GM18520 (cell line): ENCODE measurements at regions not wholly inside any gene's neighbourhood (a gene's known extent, or its start where the extent isn't known, plus 50 kb on each side); places are given as distances from the start of the nearest gene placed in this dataset.
"Not testable (repeated sequence)": the region's sequence is repeated elsewhere in the genome, so short reads cannot be mapped to it uniquely, and the experiment has no call there.

ENCODE experiments used
- ATAC-seq: cut with Tn5 transposase; IDR thresholded peaks from one replicate; pipeline ENCODE4 v1.9.1; 2021; ENCODE audit not compliant: unreplicated experiment

DNA sequence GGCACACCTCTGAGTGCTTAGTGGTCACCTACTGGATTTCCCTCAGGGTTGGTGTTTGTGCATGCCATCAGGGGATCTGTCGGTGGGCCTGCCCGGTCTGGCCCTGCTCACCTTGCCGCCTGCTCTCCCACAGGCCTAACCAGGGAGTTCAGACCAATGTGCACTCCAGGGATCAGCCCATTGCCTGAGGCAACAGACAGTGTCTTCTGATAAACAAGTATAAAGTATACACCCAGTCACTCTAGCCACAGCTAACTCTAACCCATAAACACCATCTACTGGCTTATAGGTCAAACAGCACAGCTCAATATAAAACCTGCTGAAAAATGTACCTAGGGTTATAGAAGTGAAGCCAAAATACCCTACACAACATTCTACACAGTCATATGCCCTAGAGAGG lies 1300.0 kb downstream of the PLA2G4A start:
- ATAC-seq, result no peak

DNA sequence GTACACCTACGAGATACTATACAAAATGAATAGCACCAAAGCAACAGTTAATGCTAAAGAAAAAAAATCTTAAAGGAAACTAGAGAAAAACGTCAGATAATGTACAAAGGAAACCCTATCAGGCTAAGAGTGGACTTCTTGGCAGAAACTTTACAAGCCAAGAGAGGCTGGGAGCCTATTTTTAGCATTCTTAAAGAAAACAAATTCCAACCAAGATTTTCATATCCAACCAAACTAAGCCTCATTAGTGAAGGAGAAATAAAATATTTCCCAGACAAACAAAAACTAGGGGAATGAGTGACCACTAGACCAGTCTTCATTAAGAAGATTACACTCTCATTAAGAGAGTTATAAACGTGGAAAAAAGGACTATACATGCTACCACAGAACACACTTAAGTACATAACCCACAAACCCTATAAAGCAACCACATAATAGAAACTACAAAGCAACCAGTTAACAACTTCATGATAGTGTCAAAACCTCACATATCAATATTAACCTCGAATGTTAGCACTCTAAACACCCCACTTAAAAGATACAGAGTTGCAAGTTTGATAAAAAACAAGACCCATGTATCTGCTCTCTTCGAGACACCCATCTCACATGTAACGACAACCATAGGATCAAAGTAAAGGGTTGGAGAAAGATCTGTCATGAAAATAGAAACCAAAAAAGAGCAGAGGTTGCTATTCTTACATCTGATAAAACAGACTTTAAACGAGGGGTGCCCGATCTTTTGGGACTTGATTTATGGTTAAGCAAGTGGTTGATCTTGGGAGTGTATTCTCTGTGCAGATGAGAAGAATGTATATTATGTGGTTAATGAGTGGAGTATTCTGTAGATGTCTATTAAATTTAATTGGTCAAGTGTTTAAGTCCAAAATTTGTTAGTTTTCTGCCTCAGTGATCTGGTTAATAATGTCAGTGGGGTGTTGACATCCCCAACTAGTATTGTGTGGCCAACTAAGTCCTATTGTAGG lies 1301.4 kb downstream of the PLA2G4A start:
- ATAC-seq, result no peak

DNA sequence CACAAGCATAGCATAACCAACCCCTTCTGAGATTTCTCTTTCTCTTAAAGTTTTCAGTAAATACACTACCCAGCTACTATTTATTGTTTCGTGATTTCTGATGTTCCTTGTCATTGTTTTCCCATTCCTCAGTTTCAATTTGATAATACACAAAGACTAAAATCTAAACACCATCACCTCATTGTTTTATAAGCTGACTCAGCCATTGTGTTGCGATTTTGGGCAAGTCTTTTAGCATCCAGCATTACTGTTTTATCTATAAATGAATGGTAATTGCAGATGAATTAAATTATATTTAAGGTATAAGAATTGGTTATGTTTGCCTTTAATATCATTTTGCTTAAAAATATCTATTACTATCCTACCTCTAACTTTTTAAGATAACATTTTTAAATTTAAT lies 1308.5 kb downstream of the PLA2G4A start:
- ATAC-seq, result no peak

DNA sequence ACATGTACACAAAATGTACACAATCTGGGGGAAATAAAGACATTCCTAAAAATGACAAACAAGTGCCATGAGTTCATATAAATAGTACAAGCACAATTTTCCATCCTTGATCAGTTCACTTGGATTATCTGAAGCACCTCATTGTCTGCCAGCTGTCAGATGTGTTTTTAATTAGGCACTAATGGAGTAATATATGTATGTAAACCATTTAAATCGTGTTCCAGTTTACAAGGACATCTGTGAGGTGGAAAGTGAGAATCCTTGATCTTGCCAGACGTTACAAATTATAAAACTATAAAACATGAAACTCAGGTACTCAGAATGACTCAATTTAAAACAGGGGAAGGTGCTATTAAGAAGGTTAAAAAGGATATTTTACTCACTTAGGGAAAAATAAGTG lies 1312.2 kb downstream of the PLA2G4A start:
- no peak for ATAC-seq

DNA sequence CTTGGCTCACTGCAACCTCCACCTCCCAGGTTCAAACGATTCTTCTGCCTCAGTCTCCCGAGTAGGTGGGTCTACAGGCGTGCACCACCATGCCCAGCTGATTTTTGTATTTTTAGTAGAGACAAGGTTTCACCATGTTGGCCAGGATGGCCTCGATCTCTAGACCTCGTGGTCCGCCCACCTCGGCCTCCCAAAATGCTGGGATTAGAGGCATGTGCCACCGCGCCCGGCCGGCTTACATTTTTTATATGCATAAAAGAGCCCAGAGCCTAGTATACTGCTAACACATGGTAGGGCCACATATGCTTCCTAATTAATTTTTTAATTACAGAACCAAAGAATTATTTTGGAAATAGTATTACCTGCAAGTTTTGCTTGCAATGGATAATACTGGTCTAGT lies 1325.4 kb downstream of the PLA2G4A start:
- no peak for ATAC-seq

DNA sequence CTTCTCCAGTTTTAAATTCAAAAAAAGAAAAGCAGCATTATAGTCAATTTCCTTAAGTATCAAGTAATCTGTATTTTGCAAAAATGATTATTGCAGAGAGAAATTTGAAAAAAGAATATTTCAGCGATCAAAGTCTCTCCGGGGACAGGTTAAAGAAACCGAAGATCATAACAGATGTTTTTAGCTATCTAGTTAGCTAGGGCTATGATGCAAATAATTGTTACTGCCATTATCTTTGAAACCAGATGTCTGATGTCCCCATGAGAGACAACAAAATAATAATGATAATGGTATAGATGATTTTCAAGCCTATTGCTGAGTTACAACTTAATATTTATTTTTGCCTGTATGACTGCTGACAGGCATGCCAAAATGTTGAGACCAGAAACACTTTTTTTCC lies 1326.0 kb downstream of the PLA2G4A start:
- ATAC-seq, result no peak

DNA sequence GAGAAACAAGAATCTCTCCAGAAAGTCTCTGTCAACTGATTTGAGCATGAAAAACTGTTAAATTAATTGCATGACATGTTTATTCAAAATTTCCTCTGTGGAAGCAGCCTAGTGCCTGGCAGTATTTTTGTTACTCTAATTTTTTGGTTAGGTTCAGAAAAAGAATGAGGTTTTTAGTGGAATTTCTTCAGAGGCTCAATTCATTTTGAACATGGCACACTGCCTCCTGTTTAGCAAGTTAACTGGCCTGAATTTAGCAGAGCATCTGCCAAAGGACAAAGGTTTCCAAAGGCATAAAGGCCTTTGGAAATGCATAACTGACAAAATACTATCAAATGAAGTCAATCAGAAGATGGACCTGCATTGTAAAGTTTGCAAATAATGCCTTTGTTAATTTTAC lies 1326.5 kb downstream of the PLA2G4A start:
- no peak for ATAC-seq

DNA sequence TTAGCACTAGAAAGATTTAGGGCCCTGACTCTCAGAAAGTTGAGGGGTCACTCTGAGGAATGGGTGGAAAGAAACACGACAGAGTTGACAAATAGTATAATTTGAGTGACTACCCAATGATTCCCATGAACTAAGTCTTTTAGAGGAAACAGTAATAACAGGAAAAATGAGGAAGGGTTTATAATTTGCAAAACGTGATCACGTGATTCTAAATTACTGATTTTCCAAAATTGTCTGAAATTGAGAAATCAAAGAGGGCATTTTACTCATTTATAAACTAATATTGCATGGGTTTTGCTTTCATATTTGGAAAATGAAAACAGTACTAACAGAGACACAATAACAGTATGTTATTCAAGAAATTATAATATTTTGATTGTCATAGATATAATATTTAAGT lies 1335.7 kb downstream of the PLA2G4A start:
- ATAC-seq, result no peak

DNA sequence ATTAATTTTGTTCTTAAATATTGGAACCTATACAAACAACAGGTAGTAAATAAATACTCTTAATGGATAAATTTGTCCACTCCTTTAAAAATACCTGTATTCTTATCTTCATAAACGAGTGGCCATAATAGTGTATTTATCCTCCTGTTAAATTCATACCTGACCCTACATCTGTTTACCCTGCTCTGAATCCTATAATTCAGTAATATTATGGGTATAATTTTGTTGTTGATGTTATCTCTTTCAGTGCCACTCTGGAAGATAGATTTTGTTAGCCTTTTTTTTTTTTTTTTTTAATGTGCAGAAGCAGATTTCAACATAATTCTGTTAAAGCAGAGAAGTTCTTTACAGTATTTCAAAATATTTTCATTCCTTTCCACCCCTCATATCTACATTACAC lies 1337.9 kb downstream of the PLA2G4A start:
- no peak for ATAC-seq

DNA sequence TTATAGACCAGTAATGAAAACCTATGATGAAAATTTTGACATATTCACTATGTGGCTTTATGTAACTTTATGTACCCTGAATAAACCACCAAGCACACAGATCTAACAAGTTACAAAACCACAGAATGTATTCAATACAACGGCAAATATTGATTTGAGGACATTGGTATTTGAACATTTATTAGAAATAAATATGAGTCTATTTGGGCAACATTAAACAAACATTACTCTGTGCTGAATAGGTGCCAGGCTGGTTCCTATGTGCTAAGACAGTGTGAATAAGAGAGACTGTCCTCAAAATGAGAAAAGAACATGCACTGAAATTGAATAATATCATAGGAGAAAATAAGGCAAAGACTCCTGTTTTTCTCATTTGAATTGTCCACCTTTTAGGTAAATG lies 1341.2 kb downstream of the PLA2G4A start:
- no peak for ATAC-seq

DNA sequence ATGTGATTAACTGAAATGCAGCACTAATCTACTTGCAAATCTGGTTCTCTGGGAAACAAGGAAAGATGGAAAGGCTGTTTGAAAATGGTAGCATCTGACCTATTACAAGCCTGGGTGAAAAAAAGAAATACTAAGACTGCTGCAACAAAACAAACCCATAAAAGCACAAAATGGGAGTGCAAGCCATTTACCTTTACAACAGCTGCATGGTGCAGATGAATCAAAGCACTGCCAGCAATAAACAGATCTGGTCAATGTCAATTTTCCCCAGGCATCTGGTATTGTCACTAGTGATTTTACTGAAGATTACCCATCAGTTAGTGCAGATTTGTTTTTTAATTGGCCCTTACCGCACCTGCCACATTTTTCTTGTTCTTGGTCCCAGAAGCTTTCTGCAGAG lies 1341.7 kb downstream of the PLA2G4A start:
- no peak for ATAC-seq

DNA sequence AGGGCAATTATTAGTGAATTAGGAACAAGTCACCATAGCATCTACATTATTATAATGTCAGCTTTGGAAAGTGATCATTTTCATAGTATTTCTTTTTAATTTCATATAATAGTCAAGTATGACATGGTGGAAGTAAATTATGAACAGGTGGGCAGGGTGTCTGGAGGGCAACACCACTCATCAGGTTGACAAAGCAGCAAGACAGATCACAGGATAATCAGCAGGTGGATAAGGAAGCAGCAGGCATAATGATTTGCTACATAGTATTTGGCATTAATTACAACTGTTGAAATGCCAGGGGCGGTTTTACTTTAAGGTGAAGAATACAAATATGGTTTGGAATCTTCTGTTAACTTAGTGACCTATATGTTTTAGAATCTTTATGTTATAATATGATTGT lies 1342.2 kb downstream of the PLA2G4A start:
- no peak for ATAC-seq

DNA sequence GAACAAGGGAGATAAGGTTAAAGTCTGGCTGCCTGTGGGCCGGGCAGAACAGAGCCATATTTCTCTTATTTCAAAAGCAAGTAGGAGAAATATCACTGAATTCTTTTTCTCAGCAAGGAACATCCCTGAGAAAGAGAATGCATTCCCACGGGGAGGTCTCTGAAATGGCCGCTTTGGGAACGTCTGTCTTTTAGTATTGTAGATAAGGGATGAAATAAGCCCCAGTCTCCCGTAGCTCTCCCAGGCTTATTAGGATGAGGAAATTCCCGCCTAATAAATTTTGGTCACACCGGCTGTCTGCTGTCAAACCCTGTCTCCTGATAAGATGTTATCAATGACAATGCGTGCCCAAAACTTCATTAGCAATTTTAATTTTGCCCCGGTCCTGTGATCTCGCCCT lies 1353.3 kb downstream of the PLA2G4A start:
- not testable (repeated sequence) for ATAC-seq

DNA sequence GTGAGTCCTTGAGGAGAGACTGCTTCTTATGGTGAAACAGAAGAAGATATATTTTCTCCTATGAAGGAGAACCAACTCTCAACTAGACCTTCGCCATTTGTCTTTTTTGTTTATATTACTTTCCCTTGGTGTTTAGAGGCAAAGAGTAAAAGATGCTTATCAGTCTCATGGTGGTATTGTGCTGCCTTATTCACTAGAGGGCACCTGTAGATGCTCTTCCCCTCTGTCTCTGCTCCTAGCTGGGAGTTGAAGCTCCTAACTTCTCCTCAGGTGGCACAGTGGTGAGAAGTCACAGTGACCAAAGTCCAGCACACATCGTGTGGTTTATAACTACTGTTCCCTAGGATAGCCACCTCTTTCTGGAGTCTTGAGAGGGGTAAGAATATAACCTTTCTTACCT lies 1359.6 kb downstream of the PLA2G4A start:
- no peak for ATAC-seq

DNA sequence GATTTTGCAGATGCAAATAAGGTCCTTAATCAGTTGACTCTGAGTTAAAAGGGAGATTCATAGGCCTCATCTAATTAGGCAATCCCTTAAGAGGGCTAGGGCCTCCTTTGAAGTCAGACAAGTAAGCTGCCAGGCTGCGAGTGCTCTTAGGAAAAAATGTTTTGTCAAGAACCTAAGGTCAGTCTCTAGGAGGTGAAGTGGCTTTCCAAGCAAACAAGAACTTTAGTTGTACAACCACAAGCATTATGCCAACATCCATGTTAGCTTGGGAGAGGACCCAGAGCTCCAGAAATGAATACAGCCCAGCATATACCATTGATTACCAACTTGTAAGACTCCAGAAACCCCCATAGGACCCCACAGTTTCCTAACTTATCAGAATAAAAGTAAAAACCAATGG lies 1366.2 kb downstream of the PLA2G4A start:
- no peak for ATAC-seq

DNA sequence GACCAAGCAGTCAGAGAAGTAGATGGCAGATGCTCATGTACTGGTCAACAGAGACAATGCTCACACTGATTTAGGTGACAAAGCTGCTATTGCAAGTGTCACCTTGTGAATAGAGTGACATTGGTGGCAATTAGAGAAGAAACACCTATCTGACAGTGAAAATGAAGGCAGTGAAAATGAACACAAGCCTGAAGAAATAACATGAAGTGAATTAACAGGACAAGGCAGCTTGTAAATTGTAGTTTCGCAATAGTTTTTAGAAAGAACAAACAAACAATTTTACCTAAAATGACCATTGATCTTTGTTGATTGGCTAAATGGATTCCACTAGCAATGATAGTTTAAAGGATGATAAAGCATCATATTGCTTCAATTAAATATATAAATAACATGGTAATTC lies 1389.5 kb downstream of the PLA2G4A start:
- no peak for ATAC-seq

DNA sequence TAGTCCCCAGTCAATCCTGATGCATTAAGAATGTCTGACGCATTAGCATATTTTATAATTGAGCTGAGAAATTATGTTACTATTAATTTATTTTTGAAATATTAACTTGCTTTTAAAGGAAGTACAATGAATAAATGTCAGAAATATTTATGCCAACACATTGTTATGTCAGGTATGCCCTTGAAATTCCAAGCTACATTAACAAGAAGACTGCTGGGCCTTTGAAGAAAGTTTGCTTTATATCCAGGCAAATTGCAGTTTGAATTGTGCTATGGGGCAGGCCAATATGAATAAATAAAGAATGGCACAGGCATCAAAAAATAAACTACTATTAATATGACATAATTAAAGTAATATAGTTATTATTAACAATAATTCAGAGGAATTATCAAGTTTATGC lies 1391.3 kb downstream of the PLA2G4A start:
- ATAC-seq, result no peak

DNA sequence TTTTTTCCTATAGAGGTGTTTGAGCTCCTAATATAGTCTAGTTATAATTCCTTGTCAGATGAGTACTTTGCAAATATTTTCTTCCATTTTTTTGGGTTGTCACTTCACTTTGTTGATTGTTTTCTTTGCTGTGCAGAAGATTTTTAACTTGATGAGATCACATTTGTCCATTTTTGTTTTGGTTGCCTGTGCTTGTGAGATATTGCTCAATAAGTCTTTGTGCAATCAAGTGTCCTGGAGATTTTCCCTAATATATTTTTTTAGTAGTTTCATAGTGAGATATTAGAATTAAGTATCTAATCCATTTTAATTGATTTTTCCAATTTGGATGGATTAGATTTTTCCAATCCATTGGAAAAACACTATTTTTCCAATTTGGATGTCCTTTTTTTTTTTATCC lies 1395.5 kb downstream of the PLA2G4A start:
- ATAC-seq, result no peak

DNA sequence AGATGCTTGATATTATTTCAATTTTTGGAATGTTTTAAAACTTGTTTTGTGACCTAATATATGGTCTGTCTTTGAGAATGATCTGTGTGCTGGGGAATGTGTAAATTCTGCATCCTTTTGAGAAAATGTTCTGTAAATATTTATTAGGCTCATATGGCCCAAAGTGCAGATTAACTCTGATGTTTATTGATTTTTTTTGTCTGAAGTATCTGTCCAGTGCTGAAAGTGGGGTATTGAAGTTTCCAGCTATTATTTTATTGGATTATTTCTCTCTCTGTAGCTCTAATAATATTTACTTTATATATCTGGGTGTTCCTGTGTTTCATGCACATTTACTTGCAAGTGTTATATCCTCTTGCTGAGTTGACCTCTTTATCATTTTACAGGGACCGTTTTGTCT lies 1397.2 kb downstream of the PLA2G4A start:
- ATAC-seq, result no peak

DNA sequence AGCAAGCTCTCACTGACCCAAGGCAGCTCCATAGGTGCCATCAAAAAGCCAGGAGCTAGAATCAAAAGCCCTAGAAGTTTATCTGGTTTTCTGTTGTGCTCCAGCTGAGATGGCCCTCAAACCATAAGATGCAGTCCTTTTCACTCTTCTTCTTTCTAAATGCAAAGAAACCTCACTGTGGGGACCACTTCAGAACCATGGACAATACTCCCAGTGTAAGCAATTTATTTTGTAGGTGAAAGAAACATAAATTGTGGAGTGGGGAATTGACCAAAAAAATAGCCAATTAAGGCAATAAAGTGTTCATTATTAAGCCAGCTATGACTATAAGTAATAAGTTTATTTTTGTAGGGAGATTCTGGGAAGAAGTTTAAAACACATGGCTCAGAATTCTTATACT lies 1399.9 kb downstream of the PLA2G4A start:
- no peak for ATAC-seq

DNA sequence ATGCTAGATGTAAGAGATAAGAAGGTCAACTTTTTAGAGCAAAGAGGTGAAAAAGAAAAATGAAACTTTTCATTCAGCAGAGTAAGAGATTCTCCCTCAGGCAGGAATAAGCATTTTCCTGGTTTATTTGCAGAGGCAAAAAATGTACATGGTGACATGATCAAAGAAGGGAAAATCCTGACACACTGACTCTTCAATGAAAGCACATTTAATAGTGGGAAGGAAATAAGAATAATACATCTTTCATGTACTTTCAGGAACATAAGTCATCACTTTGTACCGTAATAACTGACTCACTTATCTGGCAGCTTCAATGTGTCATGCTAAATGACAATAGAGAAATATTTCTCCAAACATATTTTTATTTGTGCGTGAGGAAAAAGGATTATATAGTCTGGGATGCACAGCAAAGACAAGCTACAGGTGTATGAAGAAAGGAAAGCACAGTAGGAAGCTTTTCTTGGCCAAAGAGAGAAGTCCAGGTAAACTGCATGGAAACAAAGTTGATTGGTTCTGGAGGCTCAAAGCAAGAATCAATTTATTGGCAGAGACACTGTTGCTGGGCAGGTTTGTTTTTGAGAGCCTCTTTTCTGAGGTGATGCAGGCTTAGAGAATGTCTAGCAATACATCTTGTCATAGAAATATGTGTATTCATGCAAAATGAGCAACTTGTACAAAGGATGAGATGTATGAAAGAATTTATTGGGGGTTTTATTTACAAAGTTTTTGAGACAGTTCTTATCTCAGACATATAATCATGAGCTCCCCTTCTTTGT lies 1409.0 kb downstream of the PLA2G4A start:
- ATAC-seq, result no peak

DNA sequence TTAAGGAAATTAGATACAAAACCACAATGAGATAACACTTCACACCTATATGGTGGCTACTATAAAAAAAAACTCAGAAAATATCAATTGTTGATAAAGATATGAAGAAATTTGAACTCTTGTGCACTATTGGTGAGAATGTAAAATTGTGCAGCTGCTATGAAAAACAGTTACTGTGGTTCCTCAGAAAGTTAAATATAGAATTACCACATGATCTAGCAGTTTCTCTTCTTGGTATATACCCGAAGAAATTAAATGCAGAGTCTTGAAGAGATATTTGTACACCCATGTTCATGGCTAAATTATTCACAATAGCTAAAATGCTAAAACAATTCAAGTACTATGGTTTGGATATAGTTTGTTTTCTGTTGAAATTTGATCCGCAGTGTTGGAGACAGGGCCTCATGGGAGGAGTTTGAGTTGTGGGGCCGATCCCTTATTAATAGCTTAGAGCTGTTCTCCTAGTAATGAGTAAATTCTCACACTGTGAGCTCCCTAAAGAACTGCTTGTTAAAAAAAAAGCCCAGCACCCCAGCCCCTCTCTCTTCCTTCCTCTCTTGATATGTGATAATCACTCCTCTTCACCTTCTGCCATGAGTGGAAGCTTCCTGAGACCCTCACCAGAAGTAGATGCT lies 1412.1 kb downstream of the PLA2G4A start:
- no peak for ATAC-seq
